K562 (cell line): ENCODE measurements at regions not wholly inside any gene's neighbourhood (a gene's known extent, or its start where the extent isn't known, plus 50 kb on each side); places are given as distances from the start of the nearest gene placed in this dataset.

ENCODE experiments used
- BHLHE40 ChIP-seq: IDR thresholded peaks from 2 replicates; pipeline ENCODE4 v1.6.1; 2011; ENCODE audit warnings: low read length, improper control_type of control experiment
- CBX2 ChIP-seq: fragments of 200-600 bp; sonication (generic); IDR thresholded peaks from one replicate; pipeline ENCODE4 v1.6.1; 2012; ENCODE audit warnings: mild to moderate bottlenecking, low read length, inconsistent platforms; ENCODE audit not compliant: insufficient read depth, poor library complexity, severe bottlenecking
- CEBPB ChIP-seq: fragments of 450-650 bp; IDR thresholded peaks from 2 replicates; pipeline ENCODE4 v1.6.1; 2016; ENCODE audit warnings: missing genetic modification characterization, missing compliant biosample characterization
- DDX20 ChIP-seq: fragments of 450-650 bp; IDR thresholded peaks from 2 replicates; pipeline ENCODE4 v1.6.1; 2016; ENCODE audit warnings: missing genetic modification characterization, low read depth, mild to moderate bottlenecking, missing compliant biosample characterization, moderate library complexity
- KDM4B ChIP-seq, 2 experiments: fragments of 450-650 bp in 1 of 2; sonication (generic) in 1 of 2; IDR thresholded peaks; 2 replicates each; pipeline ENCODE4 v1.6.1; 2016 to 2017; ENCODE audit warnings: borderline replicate concordance in 2 of 2, antibody characterized with exemption in 1 of 2, low read depth in 1 of 2, mild to moderate bottlenecking in 1 of 2
- SOX6 ChIP-seq: fragments of 450-650 bp; IDR thresholded peaks from 2 replicates; pipeline ENCODE4 v1.6.1; 2014; ENCODE audit warnings: mild to moderate bottlenecking
- TFAM ChIP-seq: fragments of 250-450 bp; sonication (Bioruptor Pico); conservative IDR thresholded peaks from 2 replicates; pipeline ENCODE4 v1.5.0; 2021; ENCODE audit warnings: mild to moderate bottlenecking, moderate library complexity
- TOE1 ChIP-seq, 2 experiments: fragments of 450-650 bp in 1 of 2; sonication (generic) in 1 of 2; formaldehyde crosslinking in 1 of 2; IDR thresholded peaks; 2 replicates each; pipeline versions ENCODE4 v1.7.1 to v1.8.0; 2016 to 2022; ENCODE audit warnings: borderline replicate concordance in 2 of 2, mild to moderate bottlenecking in 2 of 2, antibody characterized with exemption in 1 of 2, inconsistent platforms in 1 of 2, low read depth in 1 of 2, missing genetic modification reagents in 1 of 2, moderate library complexity in 1 of 2
- TF ChIP-seq, protein P1 (sequence below): sonication (generic); IDR thresholded peaks from 2 replicates; pipeline ENCODE4 v1.6.1; 2016
- TF ChIP-seq, protein P2 (sequence below): IDR thresholded peaks from 3 replicates; pipeline ENCODE4 v1.6.1; 2011; ENCODE audit warnings: borderline replicate concordance, mild to moderate bottlenecking; ENCODE audit not compliant: insufficient read length, insufficient read depth

DNA sequence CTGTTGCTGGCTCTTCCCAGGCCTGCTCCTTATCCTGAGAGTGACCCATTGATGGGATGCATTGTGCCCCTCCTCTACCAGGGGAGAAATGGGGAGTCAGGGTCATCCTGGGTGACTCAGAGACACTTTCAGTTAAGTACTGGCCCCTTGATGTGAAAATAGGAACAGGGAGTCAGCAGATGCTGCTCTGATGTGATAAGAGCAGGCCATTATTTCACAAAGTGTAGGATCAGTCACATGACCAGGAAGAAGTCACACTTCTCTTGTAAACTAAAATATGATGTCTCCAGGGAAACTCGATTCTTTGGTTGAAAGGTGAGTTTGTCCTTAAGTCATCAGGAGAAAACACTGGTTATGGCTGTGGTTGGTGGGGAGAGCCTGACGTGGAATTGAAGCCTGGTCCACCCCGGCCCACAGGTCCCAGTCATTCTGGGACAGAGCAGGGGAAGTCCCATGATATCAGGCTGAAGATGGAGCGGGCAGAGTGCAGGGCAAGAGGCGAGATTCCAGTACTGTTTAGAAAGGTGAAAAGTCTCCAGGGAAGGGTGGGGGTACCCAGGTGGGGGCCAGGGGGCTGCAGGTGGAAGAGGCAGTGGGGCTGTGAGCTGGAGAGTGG, 88.6 kb upstream of the NLRP1 start (continued):
- TF ChIP-seq TOE1 (IDR thresholded peaks at IDR 0.05; ENCODE audit: borderline replicate concordance) (peak; percentile 80; the same call in 1 of the 2 replicates), TOE1 (CRISPR knock-in tag; IDR thresholded peaks at IDR 0.05; ENCODE audit: borderline replicate concordance, low read depth) (no peak), TFAM (CRISPR knock-in tag) (no peak), DDX20 (tag) (no peak), KDM4B (IDR thresholded peaks at IDR 0.05; ENCODE audit: borderline replicate concordance in 2 of 2, low read depth in 1 of 2) (no peak), CEBPB (peak; percentile 37), SOX6 (no peak), BHLHE40 (peak; percentile 32; the same call in 1 of the 2 replicates), CBX2 (no peak)
- TF ChIP-seq, protein P1, sequence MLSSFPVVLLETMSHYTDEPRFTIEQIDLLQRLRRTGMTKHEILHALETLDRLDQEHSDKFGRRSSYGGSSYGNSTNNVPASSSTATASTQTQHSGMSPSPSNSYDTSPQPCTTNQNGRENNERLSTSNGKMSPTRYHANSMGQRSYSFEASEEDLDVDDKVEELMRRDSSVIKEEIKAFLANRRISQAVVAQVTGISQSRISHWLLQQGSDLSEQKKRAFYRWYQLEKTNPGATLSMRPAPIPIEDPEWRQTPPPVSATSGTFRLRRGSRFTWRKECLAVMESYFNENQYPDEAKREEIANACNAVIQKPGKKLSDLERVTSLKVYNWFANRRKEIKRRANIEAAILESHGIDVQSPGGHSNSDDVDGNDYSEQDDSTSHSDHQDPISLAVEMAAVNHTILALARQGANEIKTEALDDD = no peak
- TF ChIP-seq, protein P2, sequence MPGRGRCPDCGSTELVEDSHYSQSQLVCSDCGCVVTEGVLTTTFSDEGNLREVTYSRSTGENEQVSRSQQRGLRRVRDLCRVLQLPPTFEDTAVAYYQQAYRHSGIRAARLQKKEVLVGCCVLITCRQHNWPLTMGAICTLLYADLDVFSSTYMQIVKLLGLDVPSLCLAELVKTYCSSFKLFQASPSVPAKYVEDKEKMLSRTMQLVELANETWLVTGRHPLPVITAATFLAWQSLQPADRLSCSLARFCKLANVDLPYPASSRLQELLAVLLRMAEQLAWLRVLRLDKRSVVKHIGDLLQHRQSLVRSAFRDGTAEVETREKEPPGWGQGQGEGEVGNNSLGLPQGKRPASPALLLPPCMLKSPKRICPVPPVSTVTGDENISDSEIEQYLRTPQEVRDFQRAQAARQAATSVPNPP = no peak
